MCF 10A (cell line): ENCODE measurements at regions not wholly inside any gene's neighbourhood (a gene's known extent, or its start where the extent isn't known, plus 50 kb on each side); places are given as distances from the start of the nearest gene placed in this dataset.

Source experiments
- BruUV-seq: library from RNA; stranded (reverse); fragments of 400-500 nt; replicated peaks from 2 replicates; lab custom pipeline; 2021; lab: Mats Ljungman, UMichigan
- CTCF ChIA-PET: fragments of 300-600 bp; sonication (Branson Sonifier 250); formaldehyde crosslinking; extraction: SDS; loops from one replicate; lab custom pipeline; 2021; ENCODE audit warnings: antibody characterized with exemption, inconsistent platforms; lab: Yijun Ruan, JAX
- POLR2A ChIA-PET: fragments of 300-600, 350-650 bp; sonication (Branson Sonifier 250); formaldehyde crosslinking; extraction: SDS; loops from one replicate; lab custom pipeline; 2020; ENCODE audit warnings: antibody characterized with exemption, inconsistent platforms; lab: Yijun Ruan, JAX
- DNase-seq: peaks from one replicate; pipeline ENCODE4 v3.0.0-alpha.2; 2018; ENCODE audit not compliant: unreplicated experiment
- H3K27ac Mint-ChIP-seq: one replicate; pipeline ENCODE4 v1.8.0; 2022; ENCODE audit warnings: mild to moderate bottlenecking, low read depth, mixed read lengths; ENCODE audit not compliant: unreplicated experiment
- H3K27me3 Mint-ChIP-seq: one replicate; pipeline ENCODE4 v1.8.0; 2022; ENCODE audit warnings: mixed read lengths; ENCODE audit not compliant: insufficient read depth, unreplicated experiment
- H3K36me3 Mint-ChIP-seq: one replicate; pipeline ENCODE4 v1.8.0; 2022; ENCODE audit warnings: mild to moderate bottlenecking, moderate library complexity, mixed read lengths; ENCODE audit not compliant: insufficient read depth, unreplicated experiment
- H3K4me1 Mint-ChIP-seq: one replicate; pipeline ENCODE4 v1.8.0; 2022; ENCODE audit warnings: mixed read lengths; ENCODE audit not compliant: insufficient read depth, unreplicated experiment
- H3K4me3 Mint-ChIP-seq: one replicate; pipeline ENCODE4 v1.8.0; 2022; ENCODE audit warnings: mild to moderate bottlenecking, moderate library complexity, mixed read lengths; ENCODE audit not compliant: unreplicated experiment
- H3K9me3 Mint-ChIP-seq: one replicate; pipeline ENCODE4 v1.8.0; 2022; ENCODE audit warnings: mixed read lengths; ENCODE audit not compliant: unreplicated experiment
- CTCF ChIP-seq: fragments of 200-600 bp; IDR thresholded peaks from one replicate; pipeline ENCODE4 v1.8.0; 2022; ENCODE audit warnings: antibody characterized with exemption, mild to moderate bottlenecking; ENCODE audit not compliant: unreplicated experiment
- intact Hi-C: fragments of 100-400 bp; cut with micrococcal nuclease; formaldehyde crosslinking; loops from 2 replicates; pipeline ENCODE4 v1.14.1; 2022

GRCh38 chr2:235165136-235165535 is 213.3 kb downstream of the SH3BP4 start:
- Mint-ChIP-seq H3K4me1 (peaks cover 6% of the 10 kb centered on the region), H3K27me3 (no peaks in the 10 kb centered on the region), H3K36me3 (no peaks in the 10 kb centered on the region), H3K27ac (no peak overlapping the region), H3K9me3 (peaks cover 4% of the 10 kb centered on the region), H3K4me3 (no peak overlapping the region)
- DNase-seq, result no peak
- BruUV-seq, result no TSS peak
- intact Hi-C loops, result no loop called here
- CTCF ChIA-PET, result no interaction called here
- no peak for TF ChIP-seq CTCF
- POLR2A ChIA-PET, result no interaction called here

GRCh38 chr2:235165631-235166030 is 213.8 kb downstream of the SH3BP4 start:
- no peaks in the 10 kb centered on the region for H3K36me3 Mint-ChIP-seq
- BruUV-seq, result no TSS peak
- peak; percentile 22 for DNase-seq
- H3K4me3 Mint-ChIP-seq, result no peak overlapping the region
- H3K27me3 Mint-ChIP-seq, result no peaks in the 10 kb centered on the region
- H3K9me3 Mint-ChIP-seq, result peaks cover 4% of the 10 kb centered on the region
- intact Hi-C loops, result no loop called here
- TF ChIP-seq CTCF, result no peak
- ChIA-PET CTCF (no interaction called here), POLR2A (no interaction called here)
- no peak overlapping the region for H3K27ac Mint-ChIP-seq
- peaks cover 8% of the 10 kb centered on the region for H3K4me1 Mint-ChIP-seq

GRCh38 chr2:235168174-235168979 is 216.6 kb downstream of the SH3BP4 start:
- CTCF ChIA-PET, result no interaction called here
- H3K27me3 Mint-ChIP-seq, result no peaks in the 10 kb centered on the region
- POLR2A ChIA-PET, result no interaction called here

GRCh38 chr2:235170016-235170415 is 218.2 kb downstream of the SH3BP4 start:
- ChIA-PET POLR2A (no interaction called here), CTCF (interaction anchor here (0.9 kb wide), 1 partner anchor 289 kb away, joined by 3 read pairs; no protein-coding TSS in a partner anchor)
- no TSS peak for BruUV-seq
- TF ChIP-seq CTCF, result no peak
- no peak overlapping the region for H3K4me3 Mint-ChIP-seq
- peaks cover 14% of the 10 kb centered on the region for H3K4me1 Mint-ChIP-seq
- DNase-seq, result peak; percentile 58
- no peaks in the 10 kb centered on the region for H3K36me3 Mint-ChIP-seq
- H3K9me3 Mint-ChIP-seq, result peaks cover 4% of the 10 kb centered on the region
- no peak overlapping the region for H3K27ac Mint-ChIP-seq
- H3K27me3 Mint-ChIP-seq, result no peaks in the 10 kb centered on the region
- intact Hi-C loops, result no loop called here

More at GRCh38 chr2:235168174-235168979, 216.6 kb downstream of the SH3BP4 start:
- Mint-ChIP-seq H3K4me1 (peaks cover 14% of the 10 kb centered on the region), H3K27ac (peak overlapping the region; percentile 61), H3K4me3 (no peak overlapping the region), H3K9me3 (peaks cover 4% of the 10 kb centered on the region), H3K36me3 (no peaks in the 10 kb centered on the region)
- intact Hi-C loops, result no loop called here
- DNase-seq, result no peak
- BruUV-seq, result no TSS peak
- TF ChIP-seq CTCF, result no peak
